ES-I3 (cell line): ENCODE measurements at regions not wholly inside any gene's neighbourhood (a gene's known extent, or its start where the extent isn't known, plus 50 kb on each side); places are given as distances from the start of the nearest gene placed in this dataset.

Experiments used
- H3K36me3 ChIP-seq: 2 replicates; pipeline ENCODE4 v1.6.1; 2013; ENCODE audit warnings: mild to moderate bottlenecking, low read length, control low read depth, moderate library complexity; ENCODE audit not compliant: insufficient read depth
- H3K4me1 ChIP-seq: 2 replicates; pipeline ENCODE4 v1.6.1; 2013; ENCODE audit warnings: mild to moderate bottlenecking, control low read depth, low read length; ENCODE audit not compliant: insufficient read depth
- H3K9ac ChIP-seq: 2 replicates; pipeline ENCODE4 v1.6.1; 2013; ENCODE audit warnings: low read depth, mild to moderate bottlenecking, low read length, moderate library complexity
- H3K9me3 ChIP-seq: 2 replicates; pipeline ENCODE4 v1.6.1; 2013; ENCODE audit warnings: mild to moderate bottlenecking, low read length, moderate library complexity; ENCODE audit not compliant: control insufficient read depth, insufficient read depth

DNA sequence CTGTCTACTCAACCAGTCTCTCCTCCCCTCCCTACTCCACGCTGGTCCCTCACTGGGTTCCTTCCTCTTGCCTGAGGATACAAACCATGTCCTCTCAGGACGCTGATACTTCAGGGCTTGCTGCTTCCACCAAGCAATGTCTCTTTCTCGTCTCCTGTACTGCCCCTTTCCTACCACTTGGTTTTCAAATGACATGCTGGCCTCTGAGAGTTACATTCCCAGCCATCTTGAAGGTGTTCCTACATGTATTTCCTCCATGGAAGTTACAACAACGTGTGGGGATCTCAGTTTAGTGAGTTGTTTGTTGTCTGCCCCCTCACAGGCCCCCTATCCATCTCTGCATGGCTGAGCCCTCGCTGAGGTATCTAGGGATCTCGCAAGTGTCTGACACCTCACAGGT lies 334.5 kb upstream of the SKOR2 start:
- no peaks in the 10 kb centered on the region; the same call in 1 of the 2 replicates for H3K9me3 ChIP-seq
- no peaks in the 10 kb centered on the region for H3K4me1 ChIP-seq
- H3K9ac ChIP-seq = no peak overlapping the region
- H3K36me3 ChIP-seq = no peaks in the 10 kb centered on the region

GRCh38 chr18:47585136-47585535 lies 333.7 kb upstream of the SKOR2 start:
- H3K4me1 ChIP-seq = no peaks in the 10 kb centered on the region
- H3K36me3 ChIP-seq = no peaks in the 10 kb centered on the region
- no peak overlapping the region for H3K9ac ChIP-seq
- H3K9me3 ChIP-seq = no peaks in the 10 kb centered on the region

- Histone ChIP-seq H3K36me3 (no peaks in the 10 kb centered on the region), H3K4me1 (peaks cover 10% of the 10 kb centered on the region), H3K9me3 (no peaks in the 10 kb centered on the region), H3K9ac (no peak overlapping the region)
These were observed 330.6 kb upstream of the SKOR2 start for GRCh38 chr18:47582093-47582492.

DNA sequence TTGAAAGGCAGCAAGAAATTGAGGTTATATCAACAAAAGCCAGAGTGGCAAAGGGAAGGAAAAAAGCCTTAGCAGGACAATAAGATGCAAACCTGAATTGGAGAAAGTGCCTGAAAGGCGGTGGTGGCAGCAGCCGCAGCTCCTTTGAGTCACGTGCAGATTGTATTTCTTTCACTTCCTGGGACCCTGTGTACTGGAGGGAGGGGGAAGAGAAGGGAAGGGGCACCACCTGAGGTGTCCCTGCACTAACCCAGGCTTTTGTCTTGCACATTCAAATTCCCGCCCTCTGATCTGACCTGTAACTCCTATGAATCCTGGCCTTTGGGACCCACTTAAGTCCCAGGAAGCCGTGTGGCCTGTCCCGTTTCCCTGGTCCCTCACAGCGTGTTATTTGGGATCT lies 326.1 kb upstream of the SKOR2 start:
- H3K36me3 ChIP-seq = no peaks in the 10 kb centered on the region
- no peak overlapping the region for H3K9ac ChIP-seq
- H3K9me3 ChIP-seq = no peaks in the 10 kb centered on the region
- H3K4me1 ChIP-seq = peaks cover 13% of the 10 kb centered on the region

DNA sequence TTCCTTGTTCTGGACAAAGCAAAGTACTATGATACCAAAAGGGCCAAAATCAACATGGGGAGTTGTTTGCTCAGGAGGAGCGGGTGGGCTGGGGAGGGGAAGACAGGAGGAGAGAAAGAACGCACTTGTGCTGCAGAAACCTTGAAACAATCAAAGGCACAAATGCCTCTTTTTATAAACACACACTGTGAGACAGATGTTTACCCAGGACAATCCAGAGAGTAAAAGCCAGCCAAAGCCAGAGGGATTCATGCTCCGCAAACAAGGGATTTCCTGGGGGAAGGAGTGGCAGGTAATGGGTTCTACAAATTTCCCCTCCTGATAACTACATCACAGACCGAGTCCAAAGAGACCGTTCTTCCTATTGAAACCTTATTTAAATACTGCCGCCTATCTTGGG lies 323.5 kb upstream of the SKOR2 start:
- Histone ChIP-seq H3K4me1 (peaks cover 13% of the 10 kb centered on the region), H3K36me3 (no peaks in the 10 kb centered on the region), H3K9me3 (no peaks in the 10 kb centered on the region), H3K9ac (no peak overlapping the region)

DNA sequence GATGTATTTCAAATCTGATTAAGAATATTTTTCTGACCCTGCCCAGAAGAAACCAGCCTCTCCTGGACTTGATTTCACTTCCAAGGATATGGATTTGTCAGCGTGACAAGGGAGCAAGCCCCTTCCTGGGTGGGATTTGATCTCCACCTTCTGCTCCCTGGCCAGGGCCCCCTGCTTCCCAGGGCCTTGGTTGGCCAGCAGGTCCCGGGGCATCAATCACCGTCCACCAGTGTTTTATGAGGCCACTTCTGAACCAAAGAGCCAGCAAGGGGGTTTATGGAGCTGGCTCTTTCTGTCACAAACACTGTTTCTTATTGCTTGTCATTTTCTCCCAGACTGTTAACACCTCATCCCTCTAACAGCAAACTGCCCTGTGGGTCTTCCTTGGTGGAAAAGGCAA lies 320.5 kb upstream of the SKOR2 start:
- no peaks in the 10 kb centered on the region for H3K36me3 ChIP-seq
- 0 out of 2 replicates have a peak, but pooled peaks cover 2% of the 10 kb centered on the region for H3K4me1 ChIP-seq
- H3K9ac ChIP-seq = no peak overlapping the region
- H3K9me3 ChIP-seq = no peaks in the 10 kb centered on the region

DNA sequence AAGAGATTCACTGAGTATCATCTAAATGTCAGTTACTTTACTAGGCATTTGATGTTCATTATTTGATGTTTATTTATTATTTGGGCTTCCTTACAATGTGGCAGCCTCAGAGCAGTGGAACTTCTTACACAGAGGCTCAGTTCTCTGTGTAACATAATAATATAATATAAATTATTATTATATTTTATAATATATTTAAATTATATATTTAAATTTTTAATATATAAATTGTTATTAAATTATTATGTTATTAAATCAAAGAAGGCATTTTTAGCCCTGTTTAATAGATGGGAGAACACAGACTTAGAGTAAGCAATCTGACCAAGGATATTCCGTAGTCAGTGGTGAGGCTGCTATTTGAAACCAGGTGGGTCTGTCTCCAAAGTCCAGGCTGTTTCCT lies 315.3 kb upstream of the SKOR2 start:
- H3K9ac ChIP-seq = no peak overlapping the region

DNA sequence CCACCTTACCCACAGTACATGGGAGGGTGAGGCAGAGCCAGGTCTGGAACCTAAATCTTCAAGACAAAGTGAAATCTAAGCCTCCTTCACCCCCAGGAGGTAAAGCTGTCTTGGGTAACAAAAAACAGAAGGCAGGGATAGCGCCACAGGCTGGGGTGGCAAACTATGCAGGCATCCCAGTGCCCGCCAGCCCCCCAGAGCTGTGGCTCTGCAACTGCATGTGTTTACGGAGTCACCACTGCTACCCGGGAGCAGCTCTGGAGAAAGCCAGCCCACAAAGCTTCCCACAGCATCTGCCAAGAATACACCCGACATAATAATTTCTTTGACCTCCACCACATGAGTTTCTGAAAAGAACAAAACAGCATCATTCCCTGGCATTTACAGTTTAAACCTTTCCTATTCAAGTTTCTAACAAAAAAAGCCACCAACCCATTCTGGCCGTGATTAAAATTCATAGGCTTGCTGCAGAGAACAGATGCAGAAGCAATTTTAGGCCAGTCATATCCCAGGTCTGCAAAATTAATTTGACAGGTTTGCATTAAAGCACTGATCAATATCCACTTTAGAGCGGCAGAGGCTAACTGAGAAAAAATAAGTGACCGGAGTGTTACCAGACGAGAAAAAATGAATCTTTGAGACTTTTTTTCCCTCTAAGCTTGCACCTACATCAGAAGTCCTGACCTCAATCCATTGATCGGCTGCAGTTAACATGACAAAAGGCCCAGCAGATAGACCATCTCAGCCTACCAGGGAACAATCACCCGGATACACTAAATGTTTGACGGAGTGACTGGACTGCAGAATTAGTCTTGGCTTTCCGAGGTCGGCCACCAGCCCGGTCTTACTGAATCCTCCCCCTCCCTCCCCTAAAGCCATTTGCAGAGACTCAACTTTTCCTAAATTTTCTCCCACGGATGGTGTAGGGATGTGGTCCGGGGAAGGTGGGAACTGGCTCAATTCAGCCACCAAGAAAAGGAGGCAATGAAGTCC lies 309.6 kb upstream of the SKOR2 start:
- H3K4me1 ChIP-seq = peaks cover 28% of the 10 kb centered on the region
- peak overlapping the region; percentile 2; the same call in 1 of the 2 replicates for H3K9ac ChIP-seq
- H3K36me3 ChIP-seq = no peaks in the 10 kb centered on the region
- peaks cover 5% of the 10 kb centered on the region; the same call in 1 of the 2 replicates for H3K9me3 ChIP-seq

More for the DNA sequence above, 315.3 kb upstream of the SKOR2 start:
- H3K4me1 ChIP-seq = peaks cover 3% of the 10 kb centered on the region
- H3K36me3 ChIP-seq = no peaks in the 10 kb centered on the region
- H3K9me3 ChIP-seq = 0 out of 2 replicates have a peak, but pooled peaks cover 5% of the 10 kb centered on the region

GRCh38 chr18:47558110-47558750 lies 306.8 kb upstream of the SKOR2 start:
- Histone ChIP-seq H3K9ac (no peak overlapping the region), H3K9me3 (peaks cover 3% of the 10 kb centered on the region; the same call in 1 of the 2 replicates), H3K36me3 (no peaks in the 10 kb centered on the region), H3K4me1 (peaks cover 28% of the 10 kb centered on the region)

- Histone ChIP-seq H3K9ac (no peak overlapping the region), H3K9me3 (no peaks in the 10 kb centered on the region; the same call in 1 of the 2 replicates), H3K4me1 (peaks cover 28% of the 10 kb centered on the region), H3K36me3 (no peaks in the 10 kb centered on the region)
These were observed 305.7 kb upstream of the SKOR2 start for GRCh38 chr18:47557160-47557559.

- Histone ChIP-seq H3K9me3 (no peaks in the 10 kb centered on the region), H3K9ac (no peak overlapping the region), H3K4me1 (peaks cover 3% of the 10 kb centered on the region; the same call in 1 of the 2 replicates), H3K36me3 (no peaks in the 10 kb centered on the region)
These were observed 301.3 kb upstream of the SKOR2 start for GRCh38 chr18:47552783-47553182.

DNA sequence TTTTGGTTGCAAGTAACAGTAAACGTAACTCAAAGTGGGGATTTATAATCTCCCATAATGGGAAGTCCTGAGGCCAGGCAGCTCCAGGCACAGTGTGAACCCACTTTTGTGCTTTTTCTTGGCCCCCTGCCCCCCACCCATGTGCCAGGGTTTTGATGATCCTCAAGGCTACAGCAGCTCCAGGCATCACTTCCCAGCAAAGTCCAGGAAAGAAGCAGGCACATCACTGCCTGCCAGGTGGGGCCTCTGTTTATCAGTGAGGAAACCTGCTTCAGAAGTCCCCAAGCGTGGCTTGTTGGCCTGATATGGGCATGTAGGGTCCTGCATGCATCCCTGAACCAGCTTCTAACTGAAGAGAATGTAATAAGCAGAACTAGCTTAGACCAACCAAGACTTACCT lies 299.2 kb upstream of the SKOR2 start:
- Histone ChIP-seq H3K9me3 (no peaks in the 10 kb centered on the region), H3K4me1 (no peaks in the 10 kb centered on the region), H3K9ac (no peak overlapping the region), H3K36me3 (no peaks in the 10 kb centered on the region)

DNA sequence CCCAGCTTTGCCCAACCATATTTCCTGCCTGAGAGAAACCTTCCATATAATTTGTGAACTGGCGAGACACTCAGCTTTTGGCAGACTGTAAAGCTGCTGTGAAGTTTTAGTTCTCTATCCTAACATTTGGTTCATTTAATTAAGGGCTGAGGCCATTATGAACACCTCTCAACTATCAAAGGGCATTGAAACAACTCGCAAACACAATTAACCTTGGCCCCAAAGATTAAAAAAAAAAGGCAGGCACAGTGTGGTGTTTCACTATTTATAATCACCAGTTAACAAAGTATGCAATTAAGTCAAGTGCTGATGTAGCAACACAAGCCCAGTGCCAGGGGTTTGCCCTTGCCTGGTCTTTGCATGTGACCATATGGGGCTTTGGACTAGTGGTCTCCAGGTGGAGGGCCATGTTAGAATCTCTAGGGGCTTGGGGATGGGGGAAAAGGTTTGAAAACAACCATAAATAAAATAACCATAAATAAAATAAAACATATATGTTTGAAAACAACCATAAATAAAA lies 297.6 kb upstream of the SKOR2 start:
- Histone ChIP-seq H3K9ac (no peak overlapping the region), H3K36me3 (no peaks in the 10 kb centered on the region), H3K4me1 (no peaks in the 10 kb centered on the region), H3K9me3 (no peaks in the 10 kb centered on the region)

DNA sequence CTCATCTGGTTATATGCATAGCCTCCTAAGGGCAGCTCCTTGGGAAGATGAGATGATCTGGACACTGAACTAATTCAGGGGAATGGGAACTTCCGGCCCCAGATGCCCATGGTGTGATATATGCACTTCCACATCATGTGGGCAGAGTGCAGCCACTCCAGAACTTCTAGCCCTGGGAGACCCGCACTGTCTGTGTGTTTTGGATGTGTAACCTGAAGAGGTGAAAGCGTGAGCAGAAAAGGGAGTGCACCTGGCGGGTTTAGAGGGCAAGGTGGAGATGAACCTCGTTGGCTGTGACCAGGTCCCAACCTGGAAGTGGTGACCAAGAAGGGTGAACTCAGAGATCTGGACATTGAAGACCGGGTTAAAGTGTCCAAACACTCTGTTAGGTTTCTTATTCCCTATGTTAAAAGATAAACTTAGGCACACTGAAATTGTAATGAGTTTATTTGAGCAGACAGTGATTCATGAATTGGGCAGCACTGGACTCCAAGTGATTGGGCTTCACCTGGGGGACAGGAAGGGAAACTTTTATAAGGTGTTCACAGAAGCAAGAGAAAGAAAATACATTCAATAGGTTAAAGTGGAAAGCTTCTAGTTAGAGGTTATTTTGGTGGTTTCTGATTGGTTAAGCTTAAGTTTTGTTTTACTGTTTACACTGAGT lies 296.2 kb upstream of the SKOR2 start:
- Histone ChIP-seq H3K9me3 (no peaks in the 10 kb centered on the region), H3K4me1 (no peaks in the 10 kb centered on the region), H3K9ac (no peak overlapping the region), H3K36me3 (no peaks in the 10 kb centered on the region)
